Endothelial cell of umbilical vein (primary cell): ENCODE measurements at regions not wholly inside any gene's neighbourhood (a gene's known extent, or its start where the extent isn't known, plus 50 kb on each side); places are given as distances from the start of the nearest gene placed in this dataset.

Experiments
- BruUV-seq: library from RNA; stranded (reverse); fragments of 400-500 nt; replicated peaks from 2 replicates; lab custom pipeline; 2021; lab: Mats Ljungman, UMichigan
- CTCF ChIA-PET: fragments of 300-600, 350-600 bp; sonication (Branson Sonifier 250); formaldehyde crosslinking; loops from one replicate; lab custom pipeline; 2021; ENCODE audit warnings: antibody characterized with exemption, inconsistent platforms; lab: Charles Lee
- POLR2A ChIA-PET: fragments of 300-600, 350-600 bp; sonication (Branson Sonifier 250); formaldehyde crosslinking; loops from one replicate; lab custom pipeline; 2021; ENCODE audit warnings: antibody characterized with exemption, inconsistent platforms; lab: Charles Lee
- DNase-seq: peaks from one replicate; pipeline ENCODE4 v3.0.0-alpha.2; 2011; ENCODE audit warnings: low read depth, low spot score
- FAIRE-seq: peaks from 2 replicates; lab custom pipeline; 2011; peaks lifted over from hg19 to GRCh38; lab: Jason Lieb, UNC
- H2AFZ ChIP-seq: 2 replicates; pipeline ENCODE4 v1.6.0; 2012; ENCODE audit warnings: low read depth, low read length, control low read depth, inconsistent platforms
- H3K27ac ChIP-seq: 2 replicates; pipeline ENCODE4 v1.5.1; 2011; ENCODE audit warnings: low read depth, mild to moderate bottlenecking, control low read depth, low read length, moderate library complexity; ENCODE audit not compliant: insufficient read depth
- H3K27me3 ChIP-seq, 2 experiments: 2 replicates each; pipeline versions ENCODE4 v1.6.0 to v1.6.1; 2011; ENCODE audit warnings: low read length in 2 of 2, mixed read lengths in 1 of 2; ENCODE audit not compliant: control insufficient read depth in 2 of 2, insufficient read depth in 2 of 2
- H3K36me3 ChIP-seq, 2 experiments: 2 replicates in 1 of 2; 3 replicates in 1 of 2; pipeline ENCODE4 v1.5.1; 2011; ENCODE audit warnings: low read length in 2 of 2, mild to moderate bottlenecking in 1 of 2, moderate library complexity in 1 of 2; ENCODE audit not compliant: control insufficient read depth in 2 of 2, insufficient read depth in 2 of 2; ENCODE audit errors: extremely low read depth in 1 of 2
- H3K4me1 ChIP-seq: 3 replicates; pipeline ENCODE4 v1.5.1; 2011; ENCODE audit warnings: mild to moderate bottlenecking, low read length; ENCODE audit not compliant: control insufficient read depth, insufficient read depth; ENCODE audit errors: extremely low read depth
- H3K4me2 ChIP-seq: 2 replicates; pipeline ENCODE4 v1.6.1; 2011; ENCODE audit warnings: low read length, control low read depth, mixed read lengths; ENCODE audit not compliant: insufficient read depth
- H3K4me3 ChIP-seq, 3 experiments: fragments of 200-600 bp in 1 of 3; sonication (generic), shearing (Covaris generic) in 1 of 3; replicated peaks in 1 of 3; 2 replicates each; pipeline ENCODE4 v1.5.1; 2011 to 2016; ENCODE audit warnings: control low read depth in 3 of 3, low read length in 3 of 3, mild to moderate bottlenecking in 2 of 3, inconsistent platforms in 1 of 3, low read depth in 1 of 3, moderate library complexity in 1 of 3; ENCODE audit not compliant: insufficient read depth in 1 of 3
- H3K79me2 ChIP-seq: 2 replicates; pipeline ENCODE4 v1.6.0; 2012; ENCODE audit warnings: low read length, inconsistent platforms; ENCODE audit not compliant: control insufficient read depth, insufficient read depth
- H3K9ac ChIP-seq: replicated peaks from 2 replicates; pipeline ENCODE3; 2011; ENCODE audit warnings: low read length, control low read depth; ENCODE audit not compliant: insufficient read depth; ENCODE audit errors: extremely low read depth
- H3K9me1 ChIP-seq: replicated peaks from 3 replicates; pipeline ENCODE4 v1.6.0; 2011; ENCODE audit warnings: mild to moderate bottlenecking, low read length; ENCODE audit not compliant: control insufficient read depth, insufficient read depth; ENCODE audit errors: extremely low read depth
- H3K9me3 ChIP-seq: replicated peaks from 2 replicates; pipeline ENCODE4 v1.5.1; 2012; ENCODE audit warnings: low read length, inconsistent platforms; ENCODE audit not compliant: control insufficient read depth, insufficient read depth
- H4K20me1 ChIP-seq: replicated peaks from 2 replicates; pipeline ENCODE3; 2011; ENCODE audit warnings: mild to moderate bottlenecking, low read length; ENCODE audit not compliant: control insufficient read depth, insufficient read depth; ENCODE audit errors: extremely low read depth
- CTCF ChIP-seq, 2 donors: IDR thresholded peaks; 1 replicate in 1 of 2; 2 replicates in 1 of 2; pipeline ENCODE4 v1.5.1; 2011; ENCODE audit warnings: low read length in 2 of 2, mild to moderate bottlenecking in 2 of 2, moderate library complexity in 2 of 2, control low read depth in 1 of 2, inconsistent platforms in 1 of 2, low read depth in 1 of 2; ENCODE audit not compliant: insufficient read depth in 1 of 2; ENCODE audit errors: extremely low read depth in 1 of 2
- EZH2 ChIP-seq: IDR thresholded peaks from 2 replicates; pipeline ENCODE4 v1.6.1; 2012; ENCODE audit warnings: borderline replicate concordance, low read depth, mild to moderate bottlenecking, moderate library complexity, low read length, inconsistent platforms; ENCODE audit not compliant: severe bottlenecking
- FOS ChIP-seq: IDR thresholded peaks from 2 replicates; pipeline ENCODE4 v1.6.1; 2011; ENCODE audit warnings: mild to moderate bottlenecking, low read length, moderate library complexity, borderline replicate concordance; ENCODE audit not compliant: insufficient read depth
- GATA2 ChIP-seq: IDR thresholded peaks from 2 replicates; pipeline ENCODE4 v1.7.0; 2011; ENCODE audit warnings: low read depth, mild to moderate bottlenecking, moderate library complexity, mixed read lengths, low read length; ENCODE audit not compliant: insufficient read length, insufficient read depth
- JUN ChIP-seq: IDR thresholded peaks from 2 replicates; pipeline ENCODE4 v1.6.1; 2011; ENCODE audit warnings: borderline replicate concordance, low read depth; ENCODE audit not compliant: insufficient read length, insufficient read depth
- MYC ChIP-seq: IDR thresholded peaks from one replicate; pipeline ENCODE4 v1.6.1; 2011; ENCODE audit warnings: mild to moderate bottlenecking, low read depth, low read length
- POLR2A ChIP-seq: IDR thresholded peaks from 2 replicates; pipeline ENCODE4 v1.6.1; 2012; ENCODE audit warnings: low read depth, mild to moderate bottlenecking, control low read depth, low read length
- POLR2AphosphoS5 ChIP-seq: IDR thresholded peaks from 2 replicates; pipeline ENCODE4 v1.6.1; 2012; ENCODE audit warnings: low read depth, mild to moderate bottlenecking, control low read depth, low read length, moderate library complexity; ENCODE audit not compliant: insufficient read depth
- dilution Hi-C: fragments of 300-500 bp; cut with MboI; formaldehyde crosslinking; loops from one replicate; pipeline ENCODE4 v1.15.0; 2019; ENCODE audit warnings: low sequenced_read_pairs; ENCODE audit not compliant: extremely low pct_ligation_motif_present
- intact Hi-C: fragments of 100-400 bp; cut with micrococcal nuclease; formaldehyde crosslinking; loops from one replicate; pipeline ENCODE4 v1.10.0; 2022
- TF ChIP-seq, protein P1 (sequence below): IDR thresholded peaks from 2 replicates; pipeline ENCODE4 v1.6.1; 2011; ENCODE audit not compliant: insufficient read depth, insufficient read length

DNA sequence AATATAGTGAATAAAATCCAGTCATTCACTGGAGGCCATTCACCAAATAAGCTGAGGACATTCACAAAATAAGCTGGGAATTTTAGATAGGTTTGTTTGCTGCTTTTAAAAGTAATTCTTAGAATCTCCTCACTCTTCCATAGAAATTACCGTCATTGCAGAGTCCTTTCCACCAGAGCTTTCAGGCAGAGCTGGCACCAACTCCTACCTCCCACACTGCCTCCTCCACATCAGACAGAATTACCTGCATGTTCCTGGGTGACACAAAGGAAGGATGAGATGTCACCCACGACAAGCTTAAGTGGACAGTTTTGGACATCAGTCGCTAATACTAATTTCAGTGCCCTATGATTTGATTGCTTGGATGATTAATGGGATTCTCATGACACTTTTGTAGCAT lies 1113.2 kb downstream of the IGSF11 start:
- CTCF ChIA-PET: no interaction called here

GRCh38 chr3:117922039-117922438 lies 1112.6 kb downstream of the IGSF11 start:
- Histone ChIP-seq H3K4me1 (no peaks in the 10 kb centered on the region), H3K79me2 (no peaks in the 10 kb centered on the region), H3K4me3 (no peak overlapping the region), H3K27ac (no peak overlapping the region), H3K9ac (no peak overlapping the region), H4K20me1 (no peaks in the 10 kb centered on the region), H2AFZ (no peak overlapping the region), H3K36me3 (no peaks in the 10 kb centered on the region), H3K4me2 (no peak overlapping the region), H3K27me3 (no peaks in the 10 kb centered on the region), H3K9me3 (no peaks in the 10 kb centered on the region), H3K9me1 (no peaks in the 10 kb centered on the region)
- intact Hi-C loops: no loop called here
- POLR2A ChIA-PET: no interaction called here
- CTCF ChIA-PET: no interaction called here
- no peak for FAIRE-seq
- no TSS peak for BruUV-seq
- DNase-seq: no peak
- dilution Hi-C loops: no loop called here
- TF ChIP-seq EZH2 (no peak), GATA2 (no peak), CTCF (IDR thresholded peaks at IDR 0.05; ENCODE audit: extremely low read depth in 1 of 2, insufficient read depth in 1 of 2, low read depth in 1 of 2, low read length in 2 of 2) (no peak), JUN (no peak), FOS (no peak), MYC (no peak), POLR2AphosphoS5 (no peak), POLR2A (no peak)
- TF ChIP-seq, protein P1, sequence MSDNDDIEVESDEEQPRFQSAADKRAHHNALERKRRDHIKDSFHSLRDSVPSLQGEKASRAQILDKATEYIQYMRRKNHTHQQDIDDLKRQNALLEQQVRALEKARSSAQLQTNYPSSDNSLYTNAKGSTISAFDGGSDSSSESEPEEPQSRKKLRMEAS: no peak

More for the DNA sequence above, 1113.2 kb downstream of the IGSF11 start:
- no peaks in the 10 kb centered on the region for H4K20me1 ChIP-seq
- no peak overlapping the region for H3K4me2 ChIP-seq
- H3K36me3 ChIP-seq: no peaks in the 10 kb centered on the region
- TF ChIP-seq EZH2 (no peak), JUN (no peak), FOS (no peak), POLR2A (no peak), POLR2AphosphoS5 (no peak)
- FAIRE-seq: no peak
- H3K4me3 ChIP-seq: no peak overlapping the region
- no peaks in the 10 kb centered on the region for H3K79me2 ChIP-seq
- no peaks in the 10 kb centered on the region for H3K4me1 ChIP-seq
- H3K9me3 ChIP-seq: no peaks in the 10 kb centered on the region
- dilution Hi-C loops (no loop called here), intact Hi-C loops (no loop called here)
- BruUV-seq: no TSS peak
- H3K27me3 ChIP-seq: no peaks in the 10 kb centered on the region
- no peak for DNase-seq
- no peak overlapping the region for H3K27ac ChIP-seq
- no peak overlapping the region for H3K9ac ChIP-seq
- H3K9me1 ChIP-seq: no peaks in the 10 kb centered on the region
- POLR2A ChIA-PET: no interaction called here
- H2AFZ ChIP-seq: no peak overlapping the region
